AG10803 (cell line): ENCODE measurements at regions not wholly inside any gene's neighbourhood (a gene's known extent, or its start where the extent isn't known, plus 50 kb on each side); places are given as distances from the start of the nearest gene placed in this dataset.
A peak's percentile ranks its signal among the peaks of the same experiment; 100 is the strongest.

Experiments used
- DNase-seq: peaks from one replicate; pipeline ENCODE4 v3.0.0; 2010; ENCODE audit warnings: low read depth
- H3K4me3 ChIP-seq: 2 replicates; pipeline ENCODE4 v1.5.1; 2011; ENCODE audit warnings: mild to moderate bottlenecking, low read length, control low read depth
- TF ChIP-seq, protein P1 (sequence below): conservative IDR thresholded peaks from 2 replicates; pipeline ENCODE4 v1.5.1; 2011; ENCODE audit warnings: mild to moderate bottlenecking, low read length, control low read depth, inconsistent platforms

DNA sequence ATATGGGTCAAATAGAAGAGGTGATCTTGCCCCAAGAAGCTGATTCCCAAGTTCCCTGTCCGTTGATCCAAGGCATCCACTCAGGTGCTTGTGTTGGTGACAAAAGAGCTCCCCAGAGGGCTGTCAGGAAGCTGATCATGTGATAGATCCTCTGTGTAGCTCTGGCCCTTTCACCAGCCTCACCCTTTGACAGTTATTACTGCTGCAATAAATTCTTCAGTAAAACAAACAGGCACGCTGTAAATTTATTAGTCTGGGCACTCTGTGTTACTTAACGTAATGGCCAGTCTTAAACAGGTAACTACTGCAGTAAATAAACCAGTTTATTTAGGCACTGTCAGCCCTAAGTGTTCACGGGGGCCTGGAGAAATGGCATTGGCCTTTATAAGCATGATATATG lies 473.9 kb downstream of the BCL11B start:
- TF ChIP-seq, protein P1, sequence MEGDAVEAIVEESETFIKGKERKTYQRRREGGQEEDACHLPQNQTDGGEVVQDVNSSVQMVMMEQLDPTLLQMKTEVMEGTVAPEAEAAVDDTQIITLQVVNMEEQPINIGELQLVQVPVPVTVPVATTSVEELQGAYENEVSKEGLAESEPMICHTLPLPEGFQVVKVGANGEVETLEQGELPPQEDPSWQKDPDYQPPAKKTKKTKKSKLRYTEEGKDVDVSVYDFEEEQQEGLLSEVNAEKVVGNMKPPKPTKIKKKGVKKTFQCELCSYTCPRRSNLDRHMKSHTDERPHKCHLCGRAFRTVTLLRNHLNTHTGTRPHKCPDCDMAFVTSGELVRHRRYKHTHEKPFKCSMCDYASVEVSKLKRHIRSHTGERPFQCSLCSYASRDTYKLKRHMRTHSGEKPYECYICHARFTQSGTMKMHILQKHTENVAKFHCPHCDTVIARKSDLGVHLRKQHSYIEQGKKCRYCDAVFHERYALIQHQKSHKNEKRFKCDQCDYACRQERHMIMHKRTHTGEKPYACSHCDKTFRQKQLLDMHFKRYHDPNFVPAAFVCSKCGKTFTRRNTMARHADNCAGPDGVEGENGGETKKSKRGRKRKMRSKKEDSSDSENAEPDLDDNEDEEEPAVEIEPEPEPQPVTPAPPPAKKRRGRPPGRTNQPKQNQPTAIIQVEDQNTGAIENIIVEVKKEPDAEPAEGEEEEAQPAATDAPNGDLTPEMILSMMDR = no peak
- H3K4me3 ChIP-seq = no peak overlapping the region
- DNase-seq = no peak

DNA sequence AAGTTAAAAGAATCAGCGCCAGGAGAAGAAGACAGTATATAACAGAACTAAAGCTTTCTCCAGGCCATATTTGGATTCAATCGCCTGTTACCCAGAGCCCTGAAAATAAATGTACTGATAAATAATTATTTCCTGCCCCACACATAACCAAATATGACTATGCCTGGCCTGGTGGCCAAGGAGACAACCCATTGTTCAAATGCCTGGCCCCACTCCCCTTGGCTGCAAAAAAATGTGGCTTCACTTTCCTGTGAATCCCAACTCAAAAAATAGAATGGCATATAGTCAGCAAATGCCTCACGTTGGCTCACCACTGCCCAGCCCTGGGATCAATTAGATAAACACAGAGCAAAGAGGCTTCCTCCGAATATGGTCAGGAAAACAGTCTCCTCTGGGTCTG lies 472.1 kb downstream of the BCL11B start:
- TF ChIP-seq, protein P1 = no peak
- no peak overlapping the region for H3K4me3 ChIP-seq

DNA sequence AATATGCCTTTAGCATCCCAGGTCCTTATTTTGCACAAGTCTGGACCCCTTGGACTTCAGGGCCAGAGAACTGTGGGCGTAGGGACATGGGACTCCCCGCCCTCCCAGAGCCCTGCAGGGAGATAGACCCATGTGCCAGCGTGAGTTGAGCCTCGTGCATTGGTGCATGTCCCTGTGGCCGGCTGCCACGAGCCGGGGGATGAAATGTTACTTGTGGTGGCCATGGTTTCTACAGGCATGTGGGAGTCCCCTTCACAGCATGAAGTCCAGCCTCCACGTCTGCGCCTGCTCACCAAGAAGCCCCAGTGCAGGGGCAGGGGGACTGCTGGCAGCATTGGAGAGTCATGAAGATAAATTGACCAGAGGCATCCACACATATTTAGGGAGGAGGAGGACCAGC lies 470.0 kb downstream of the BCL11B start:
- TF ChIP-seq, protein P1 = no peak
- no peak overlapping the region for H3K4me3 ChIP-seq
- DNase-seq = no peak

More for the DNA sequence above, 472.1 kb downstream of the BCL11B start:
- DNase-seq = peak; percentile 0

DNA sequence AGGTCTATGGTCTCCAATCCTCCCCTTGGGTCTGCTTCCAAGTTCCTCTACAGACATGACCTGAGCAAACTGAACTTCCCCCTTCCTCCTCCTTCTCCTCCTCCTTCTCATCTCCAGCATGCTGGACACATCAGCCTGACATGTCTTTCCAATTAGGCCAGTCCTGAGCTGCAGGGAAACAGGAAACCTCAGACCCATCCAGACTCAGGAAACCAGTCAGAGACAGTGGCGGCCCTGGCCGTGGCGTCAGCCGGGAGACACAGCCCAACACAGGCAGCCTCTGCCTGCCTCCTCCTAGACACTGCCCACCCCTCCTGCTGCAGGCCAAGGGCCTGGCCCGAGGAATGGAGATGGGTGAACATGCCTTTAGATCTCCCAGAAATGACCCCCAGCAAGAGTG lies 468.8 kb downstream of the BCL11B start:
- TF ChIP-seq, protein P1 = no peak
- DNase-seq = peak; percentile 41
- no peak overlapping the region for H3K4me3 ChIP-seq

DNA sequence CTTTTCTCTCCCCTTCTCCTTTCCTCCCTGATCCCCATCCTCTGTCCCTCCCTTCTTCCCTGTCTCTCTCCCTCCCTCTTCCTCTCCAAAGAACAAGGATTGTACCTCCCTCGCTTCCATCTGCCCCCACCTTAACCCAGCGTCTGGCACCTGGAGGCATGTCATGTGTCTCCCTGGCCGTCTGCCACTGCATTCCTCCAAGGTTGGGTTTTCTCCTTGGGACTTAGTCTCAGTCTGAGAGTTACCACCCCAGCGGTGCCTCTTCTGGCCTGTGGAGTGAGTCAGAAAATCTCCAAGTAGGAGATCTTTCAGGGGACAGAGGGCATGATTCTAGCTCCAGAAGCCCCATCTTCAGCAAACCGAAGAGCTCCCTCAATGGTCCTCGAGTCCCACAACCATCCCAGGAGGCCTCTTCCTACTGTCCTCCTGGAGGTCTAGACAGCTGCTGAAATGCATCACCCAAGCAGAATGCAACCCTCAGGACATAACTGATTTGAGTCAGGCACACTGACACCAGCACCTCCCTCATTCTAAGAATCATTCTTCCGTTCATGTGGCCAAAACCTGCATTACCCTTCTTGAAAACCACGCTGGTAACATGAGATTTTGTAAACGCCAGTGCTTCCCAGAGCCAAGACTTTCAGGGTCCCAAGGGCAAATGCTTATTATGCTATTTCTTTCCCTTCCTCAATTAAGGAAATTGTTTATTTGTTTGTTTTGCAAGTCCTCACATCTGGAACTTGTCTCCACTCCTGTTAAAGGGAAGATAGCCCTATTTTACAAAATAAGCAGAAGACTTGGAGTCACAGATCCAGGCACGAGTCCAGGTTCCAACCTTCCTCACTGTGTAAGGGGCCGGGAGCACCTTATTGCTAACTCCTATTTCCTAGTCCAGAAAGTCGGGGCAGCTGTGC lies 463.2 kb downstream of the BCL11B start:
- H3K4me3 ChIP-seq = no peak overlapping the region
- TF ChIP-seq, protein P1 = no peak
- no peak for DNase-seq

DNA sequence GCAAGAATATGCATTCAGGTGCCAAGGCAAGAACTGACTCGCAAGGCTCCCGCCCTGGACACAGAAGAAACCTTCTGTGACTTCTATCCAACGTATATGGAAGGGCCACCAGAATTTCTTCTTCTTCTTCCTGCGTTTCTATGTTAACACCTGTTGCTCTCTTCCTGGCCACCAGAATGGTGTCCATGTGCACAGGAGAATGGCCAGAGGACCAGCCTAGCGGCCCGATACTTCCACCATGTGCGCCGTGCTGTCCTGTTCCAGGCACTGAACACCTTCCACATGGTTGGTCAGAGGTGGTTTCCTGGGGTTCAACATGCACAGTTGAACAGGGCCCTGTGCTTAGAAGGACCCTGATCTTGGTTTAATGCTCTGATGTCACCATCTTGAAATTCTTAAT lies 455.8 kb downstream of the BCL11B start:
- TF ChIP-seq, protein P1 = no peak
- H3K4me3 ChIP-seq = no peak overlapping the region

DNA sequence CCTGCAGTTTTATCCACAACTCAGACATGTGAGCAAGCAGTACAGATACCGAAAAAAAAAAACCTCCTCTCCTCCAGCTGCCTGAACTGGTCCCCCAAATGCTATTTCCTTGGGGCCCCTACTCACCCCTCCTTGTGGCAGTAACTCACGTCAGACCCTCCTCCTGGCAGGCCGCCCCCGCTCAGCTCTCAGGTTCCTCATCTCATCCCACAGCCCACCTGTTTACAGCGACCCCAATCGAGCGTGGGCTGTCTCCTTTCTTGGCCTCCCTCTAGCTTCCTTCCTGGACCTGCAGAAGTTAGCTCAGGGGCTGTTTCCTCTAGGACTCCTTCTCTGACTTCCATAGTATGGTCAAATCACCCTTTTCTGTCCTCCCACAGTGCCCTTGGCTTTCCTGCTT lies 455.3 kb downstream of the BCL11B start:
- TF ChIP-seq, protein P1 = no peak
- no peak for DNase-seq
- H3K4me3 ChIP-seq = no peak overlapping the region

More for the DNA sequence above, 455.8 kb downstream of the BCL11B start:
- no peak for DNase-seq
